ENCODE measurements at regions not wholly inside any gene's neighbourhood (a gene's known extent, or its start where the extent isn't known, plus 50 kb on each side); places are given as distances from the start of the nearest gene placed in this dataset.
"Not testable (repeated sequence)": the region's sequence is repeated elsewhere in the genome, so short reads cannot be mapped to it uniquely, and the experiment has no call there.

DNA sequence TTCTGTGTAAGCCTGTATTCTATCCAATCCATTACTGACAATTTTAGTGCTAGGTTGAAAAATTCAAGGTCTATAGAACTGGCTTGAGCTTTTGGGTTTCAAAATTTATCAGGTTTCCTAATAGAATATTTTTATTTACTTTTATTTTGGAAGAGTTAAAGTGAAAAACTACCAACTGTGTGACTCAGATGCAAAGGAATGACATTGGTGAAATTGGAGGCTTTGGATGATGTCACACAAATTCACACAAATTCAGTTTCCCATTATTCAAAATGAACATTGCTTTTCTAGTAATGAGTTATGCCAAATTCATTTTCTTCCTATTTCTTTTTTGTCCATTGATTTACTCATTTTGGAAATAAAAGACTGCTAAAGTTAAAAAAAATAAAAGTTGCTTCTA is 186.9 kb downstream of the ALX1 start:
- ATAC-seq (no peak), DNase-seq (no peak)
- TF ChIP-seq, protein P1, sequence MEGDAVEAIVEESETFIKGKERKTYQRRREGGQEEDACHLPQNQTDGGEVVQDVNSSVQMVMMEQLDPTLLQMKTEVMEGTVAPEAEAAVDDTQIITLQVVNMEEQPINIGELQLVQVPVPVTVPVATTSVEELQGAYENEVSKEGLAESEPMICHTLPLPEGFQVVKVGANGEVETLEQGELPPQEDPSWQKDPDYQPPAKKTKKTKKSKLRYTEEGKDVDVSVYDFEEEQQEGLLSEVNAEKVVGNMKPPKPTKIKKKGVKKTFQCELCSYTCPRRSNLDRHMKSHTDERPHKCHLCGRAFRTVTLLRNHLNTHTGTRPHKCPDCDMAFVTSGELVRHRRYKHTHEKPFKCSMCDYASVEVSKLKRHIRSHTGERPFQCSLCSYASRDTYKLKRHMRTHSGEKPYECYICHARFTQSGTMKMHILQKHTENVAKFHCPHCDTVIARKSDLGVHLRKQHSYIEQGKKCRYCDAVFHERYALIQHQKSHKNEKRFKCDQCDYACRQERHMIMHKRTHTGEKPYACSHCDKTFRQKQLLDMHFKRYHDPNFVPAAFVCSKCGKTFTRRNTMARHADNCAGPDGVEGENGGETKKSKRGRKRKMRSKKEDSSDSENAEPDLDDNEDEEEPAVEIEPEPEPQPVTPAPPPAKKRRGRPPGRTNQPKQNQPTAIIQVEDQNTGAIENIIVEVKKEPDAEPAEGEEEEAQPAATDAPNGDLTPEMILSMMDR (IDR thresholded peaks at IDR 0.05) = no peak
- Histone ChIP-seq H3K27me3 (ENCODE audit: insufficient read depth in 3 of 3, low read length in 2 of 3) (no peaks in the 10 kb centered on the region), H3K27ac (no peak overlapping the region), H3K4me1 (no peaks in the 10 kb centered on the region), H3K9me3 (no peaks in the 10 kb centered on the region), H3K36me3 (ENCODE audit: insufficient read depth in 1 of 2, low read depth in 1 of 2) (no peaks in the 10 kb centered on the region), H3K4me3 (no peak overlapping the region)
- intact Hi-C loops (cut with DNase I) = loop anchor here (5.0 kb wide), 2 partner anchors 405 to 455 kb away; partner anchors contain the start of gene NTS (in 2 of the 2)

DNA sequence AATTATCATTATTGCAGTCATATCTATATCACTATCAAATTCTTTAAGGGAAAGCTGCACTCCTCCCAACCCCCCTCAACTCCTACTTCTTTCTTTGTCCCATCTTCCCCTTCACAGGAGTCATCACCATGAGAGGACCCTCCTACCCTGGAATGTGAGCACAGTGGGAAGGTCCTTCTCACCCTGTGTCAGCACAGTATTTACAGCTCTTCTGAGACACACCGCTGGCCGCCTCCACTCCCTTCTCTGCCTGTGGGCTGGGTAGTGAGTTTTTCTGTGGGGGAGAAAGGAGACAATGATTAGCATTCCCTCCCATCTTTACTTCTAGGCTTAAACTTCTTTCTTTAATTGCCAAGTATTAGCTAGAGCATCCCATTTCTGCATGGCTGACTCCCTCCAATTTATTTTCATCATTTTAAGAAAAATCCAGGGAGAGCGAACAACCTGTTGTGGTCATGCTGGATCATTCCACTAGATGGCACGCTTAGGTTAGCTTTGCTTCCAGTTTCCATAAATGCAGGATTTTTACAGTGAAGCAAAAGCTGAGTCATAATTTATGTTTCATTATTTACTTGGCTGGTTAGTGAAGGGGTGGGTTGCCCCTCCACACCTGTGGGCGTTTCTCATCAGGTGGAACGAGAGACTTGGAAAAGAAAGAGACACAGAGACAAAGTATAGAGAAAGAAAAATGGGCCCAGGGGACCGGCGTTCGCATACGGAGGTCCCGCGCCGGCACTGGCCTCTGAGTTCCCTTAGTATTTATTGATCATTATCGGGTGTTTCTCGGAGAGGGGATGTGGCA is 188.5 kb downstream of the ALX1 start:
- no peak overlapping the region for H3K27ac ChIP-seq
- intact Hi-C loops (cut with DNase I) = loop anchor here (5.0 kb wide), 2 partner anchors 404 to 454 kb away; partner anchors contain the start of gene NTS (in 2 of the 2)

DNA sequence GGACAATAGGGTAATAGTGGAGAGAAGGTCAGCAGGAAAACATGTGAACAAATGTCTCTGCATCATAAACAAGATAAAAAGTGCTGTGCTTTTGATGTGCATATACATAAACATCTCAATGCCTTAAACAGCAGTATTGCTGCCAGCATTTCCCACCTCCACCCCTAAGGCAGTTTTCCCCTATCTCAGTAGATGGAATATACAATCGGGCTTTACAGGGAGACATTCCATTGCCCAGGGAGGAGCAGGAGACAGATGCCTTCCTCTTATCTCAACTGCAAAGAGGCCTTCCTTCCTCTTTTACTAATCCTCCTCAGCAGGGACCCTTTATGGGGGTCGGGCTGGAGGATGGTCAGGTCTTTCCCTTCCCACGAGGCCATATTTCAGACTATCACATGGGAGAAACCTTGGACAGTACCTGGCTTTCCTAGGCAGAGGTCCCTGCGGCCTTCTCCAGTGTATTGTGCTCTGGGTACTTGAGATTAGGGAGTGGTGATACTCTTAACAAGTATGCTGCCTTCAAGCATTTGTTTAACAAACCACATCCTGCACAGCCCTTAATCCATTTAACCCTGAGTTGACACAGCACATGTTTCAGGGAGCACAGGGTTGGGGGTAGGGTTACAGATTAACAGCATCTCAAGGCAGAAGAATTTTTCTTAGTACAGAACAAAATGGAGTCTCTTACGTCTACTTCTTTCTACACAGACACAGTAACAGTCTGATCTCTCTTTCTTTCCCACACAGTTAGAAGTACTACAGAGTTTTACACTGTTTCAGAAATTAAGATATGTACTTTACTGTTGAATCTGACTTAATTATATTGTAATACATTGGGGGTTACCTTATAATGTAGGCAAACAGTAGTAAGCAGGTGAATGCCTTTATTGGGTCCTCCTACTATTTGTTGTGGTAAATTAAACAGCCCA is 189.4 kb downstream of the ALX1 start:
- not testable (repeated sequence) for H3K27me3 ChIP-seq (ENCODE audit: insufficient read depth in 3 of 3, low read length in 2 of 3); H3K9me3 ChIP-seq; H3K36me3 ChIP-seq (ENCODE audit: insufficient read depth in 1 of 2, low read depth in 1 of 2); H3K4me1 ChIP-seq; ATAC-seq; H3K27ac ChIP-seq; DNase-seq
- intact Hi-C loops (cut with DNase I) = loop anchor here (5.0 kb wide), 2 partner anchors 403 to 453 kb away; partner anchors contain the start of gene NTS (in 2 of the 2)
- 43% methylated on average over 5 of the region's 5 CpGs for WGBS, 3 donors
- H3K4me3 ChIP-seq = peak overlapping the region; percentile 60

More for the DNA sequence above, 188.5 kb downstream of the ALX1 start:
- 10 to 16% (median 15%) methylated on average over 15 of the region's 15 CpGs for WGBS, 3 donors
- ATAC-seq = peak in 1 of 4 donors; percentile 69
- TF ChIP-seq, protein P1 (IDR thresholded peaks at IDR 0.05) = peak; percentile 59
- Histone ChIP-seq H3K9me3 (no peaks in the 10 kb centered on the region), H3K4me3 (peak overlapping the region; percentile 60), H3K4me1 (no peaks in the 10 kb centered on the region), H3K36me3 (ENCODE audit: insufficient read depth in 1 of 2, low read depth in 1 of 2) (no peaks in the 10 kb centered on the region), H3K27me3 (ENCODE audit: insufficient read depth in 3 of 3, low read length in 2 of 3) (no peaks in the 10 kb centered on the region)
- no peak for DNase-seq

DNA sequence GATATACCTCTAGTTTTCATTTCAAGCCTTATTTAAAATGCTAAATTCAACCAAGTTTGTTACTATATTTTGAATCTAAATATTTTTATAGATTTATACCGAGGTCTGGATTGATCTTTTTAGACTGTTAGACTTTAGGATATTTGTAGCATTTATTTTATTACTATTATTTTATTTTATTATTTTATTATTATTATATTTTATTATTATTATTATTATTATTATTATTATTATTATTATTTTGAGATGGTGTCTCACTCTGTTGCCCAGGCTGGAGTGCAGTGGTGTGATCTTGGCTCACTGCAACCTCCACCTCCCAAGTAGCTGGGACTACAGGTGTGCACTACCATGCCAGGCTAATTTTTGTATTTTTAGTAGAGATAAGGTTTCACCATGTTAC is 195.3 kb downstream of the ALX1 start:
- intact Hi-C loops (cut with DNase I) = loop anchor here in 1 of 2 donors (5.0 kb wide), 1 partner anchor 392 kb away; no protein-coding TSS in a partner anchor
- not testable (repeated sequence) for ATAC-seq; H3K27ac ChIP-seq; H3K9me3 ChIP-seq; DNase-seq; H3K36me3 ChIP-seq (ENCODE audit: insufficient read depth in 1 of 2, low read depth in 1 of 2); H3K4me1 ChIP-seq; H3K27me3 ChIP-seq (ENCODE audit: insufficient read depth in 3 of 3, low read length in 2 of 3); H3K4me3 ChIP-seq
- WGBS, 3 donors = 88 to 96% (median 91%) methylated on average over 1 of the region's 1 CpG

DNA sequence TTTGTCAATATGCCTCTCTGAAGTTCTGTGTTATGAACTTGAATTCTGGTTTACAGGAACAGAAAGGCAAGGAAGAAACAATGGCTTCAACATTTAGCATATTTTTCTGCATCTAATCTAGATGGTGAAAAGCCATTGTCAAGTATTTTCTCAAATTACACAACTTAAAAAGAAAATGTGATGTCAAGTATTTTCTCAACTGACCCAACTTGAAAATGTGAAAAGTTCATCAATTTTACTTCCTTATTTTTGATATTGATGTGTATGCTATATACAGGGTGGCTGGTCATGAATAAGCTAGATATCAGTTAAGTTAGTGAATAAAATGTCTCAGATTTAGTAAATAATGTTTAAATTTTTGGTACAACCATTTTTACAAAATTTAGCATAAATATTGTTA is 196.7 kb downstream of the ALX1 start:
- no peak overlapping the region for H3K4me3 ChIP-seq
- no peak for ATAC-seq

More for the DNA sequence above, 196.7 kb downstream of the ALX1 start:
- no peak for DNase-seq
- no peaks in the 10 kb centered on the region for H3K9me3 ChIP-seq
- TF ChIP-seq, protein P1 (IDR thresholded peaks at IDR 0.05) = no peak
- H3K4me1 ChIP-seq = no peaks in the 10 kb centered on the region
- H3K36me3 ChIP-seq (ENCODE audit: insufficient read depth in 1 of 2, low read depth in 1 of 2) = no peaks in the 10 kb centered on the region
- H3K27me3 ChIP-seq (ENCODE audit: insufficient read depth in 3 of 3, low read length in 2 of 3) = no peaks in the 10 kb centered on the region
- no peak overlapping the region for H3K27ac ChIP-seq
- intact Hi-C loops (cut with DNase I) = loop anchor here in 1 of 2 donors (5.0 kb wide), 1 partner anchor 391 kb away; no protein-coding TSS in a partner anchor
